ENCODE measurements at regions not wholly inside any gene's neighbourhood (a gene's known extent, or its start where the extent isn't known, plus 50 kb on each side); places are given as distances from the start of the nearest gene placed in this dataset.

DNA sequence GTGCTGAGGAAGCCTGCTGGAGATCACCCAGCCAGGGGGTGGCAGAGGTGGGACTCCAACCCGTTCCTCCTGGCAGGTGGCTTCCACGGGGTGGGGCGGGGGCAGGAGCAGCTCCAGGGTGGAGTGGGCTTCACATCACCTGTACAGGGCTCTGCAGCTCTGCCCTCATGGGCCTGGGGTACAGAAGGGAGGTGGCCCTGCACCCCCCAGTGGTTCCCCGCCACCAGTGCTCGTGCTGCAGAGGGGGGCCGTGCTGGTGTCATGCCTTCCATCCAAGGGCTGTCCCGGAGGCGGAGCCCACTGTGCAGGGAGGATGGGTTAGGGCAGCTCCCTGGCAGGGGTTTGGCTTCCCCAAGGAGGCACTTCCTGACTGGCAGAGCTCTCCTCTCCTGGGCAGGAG, 76.4 kb upstream of the SHISAL1 start:
- no peak for TF ChIP-seq POLR2AphosphoS5 (IDR thresholded peaks at IDR 0.05; ENCODE audit: low read depth, low read length)
- TF ChIP-seq POLR2A (IDR thresholded peaks at IDR 0.05; ENCODE audit: low read depth, low read length) = no peak

Measured in GM12892 (cell line).